K562 (cell line): ENCODE measurements at regions not wholly inside any gene's neighbourhood (a gene's known extent, or its start where the extent isn't known, plus 50 kb on each side); places are given as distances from the start of the nearest gene placed in this dataset.

Experiments
- ATAC-seq: fragments of 200-7000 bp; cut with Tn5 transposase; 3 replicates; pipeline ENCODE4 v1.9.1; 2020; ENCODE audit warnings: moderate library complexity
- BruUV-seq: library from RNA; stranded (reverse); fragments of 400-500 nt; replicated peaks from 2 replicates; lab custom pipeline; 2021; lab: Mats Ljungman, UMichigan
- CTCF ChIA-PET: fragments of 300-600 bp; formaldehyde crosslinking; extraction: SDS; loops from one replicate; lab custom pipeline; 2021; ENCODE audit warnings: low intra/inter-chr PET ratio; lab: Yijun Ruan, JAX
- POLR2A ChIA-PET: fragments of 300-600, 350-650 bp; sonication (Branson Sonifier 250); formaldehyde crosslinking; extraction: SDS; loops from one replicate; lab custom pipeline; 2021; ENCODE audit warnings: antibody characterized with exemption, inconsistent platforms; lab: Yijun Ruan, JAX
- DNase-seq, 4 experiments: peaks; one replicate each; pipeline versions ENCODE4 v3.0.0 to v3.0.0-alpha.2; 2011 to 2018; ENCODE audit warnings: low spot score in 3 of 4, mixed read lengths in 3 of 4; ENCODE audit errors: extremely low read depth in 1 of 4
- FAIRE-seq: peaks from 2 replicates; lab custom pipeline; 2011; peaks lifted over from hg19 to GRCh38; lab: Jason Lieb, UNC
- H2AFZ ChIP-seq: 2 replicates; pipeline ENCODE4 v1.6.0; 2011; ENCODE audit warnings: low read depth, low read length, control low read depth, inconsistent platforms
- H3K27ac ChIP-seq: fragments of 200-600 bp; 3 replicates; pipeline ENCODE4 v1.8.0; 2011; ENCODE audit warnings: low read depth, mild to moderate bottlenecking, control low read depth, inconsistent platforms, low read length, moderate library complexity, mixed read lengths; ENCODE audit errors: extremely low read depth
- H3K27me3 ChIP-seq, 2 experiments: fragments of 300-600 bp in 1 of 2; 2 replicates in 1 of 2; 3 replicates in 1 of 2; pipeline versions ENCODE4 v1.6.0 to v1.8.0; 2011; ENCODE audit warnings: inconsistent platforms in 2 of 2, low read length in 2 of 2, mild to moderate bottlenecking in 1 of 2, mixed read lengths in 1 of 2, moderate library complexity in 1 of 2; ENCODE audit not compliant: control insufficient read depth in 2 of 2, insufficient read depth in 2 of 2
- H3K36me3 ChIP-seq: fragments of 300-600 bp; 3 replicates; pipeline ENCODE4 v1.8.0; 2011; ENCODE audit warnings: mild to moderate bottlenecking, low read length, inconsistent platforms; ENCODE audit not compliant: control insufficient read depth, insufficient read depth
- H3K4me1 ChIP-seq, 2 experiments: fragments of 200-600 bp in 1 of 2; replicated peaks in 1 of 2; 2 replicates in 1 of 2; 3 replicates in 1 of 2; pipeline versions ENCODE4 v1.5.1 to v1.8.0; 2011; ENCODE audit warnings: inconsistent platforms in 2 of 2, low read length in 2 of 2, mild to moderate bottlenecking in 1 of 2, mixed read lengths in 1 of 2, moderate library complexity in 1 of 2; ENCODE audit not compliant: control insufficient read depth in 2 of 2, insufficient read depth in 2 of 2
- H3K4me2 ChIP-seq: 2 replicates; pipeline ENCODE4 v1.6.1; 2011; ENCODE audit warnings: low read length, control low read depth, inconsistent platforms, mixed read lengths; ENCODE audit not compliant: insufficient read depth
- H3K4me3 ChIP-seq: fragments of 200-600 bp; sonication (generic), shearing (Covaris generic); 2 replicates; pipeline ENCODE4 v1.5.1; 2016; ENCODE audit warnings: control low read depth, inconsistent platforms
- H3K79me2 ChIP-seq: fragments of 200-600 bp; 3 replicates; pipeline ENCODE4 v1.8.0; 2011; ENCODE audit warnings: low read length, inconsistent platforms; ENCODE audit not compliant: control insufficient read depth, insufficient read depth
- H3K9ac ChIP-seq, 2 experiments: 2 replicates each; pipeline versions ENCODE4 v1.6.0 to v1.6.1; 2011; ENCODE audit warnings: low read depth in 2 of 2, low read length in 2 of 2, control low read depth in 1 of 2, inconsistent platforms in 1 of 2, mild to moderate bottlenecking in 1 of 2, mixed read lengths in 1 of 2; ENCODE audit not compliant: insufficient read depth in 1 of 2
- H3K9me1 ChIP-seq: one replicate; pipeline ENCODE4 v1.6.0; 2011; ENCODE audit warnings: inconsistent platforms, mild to moderate bottlenecking, low read length, moderate library complexity; ENCODE audit not compliant: control insufficient read depth, insufficient read depth
- H3K9me3 ChIP-seq: replicated peaks from 2 replicates; pipeline ENCODE4 v1.5.1; 2011; ENCODE audit warnings: low read depth, low read length, inconsistent platforms; ENCODE audit not compliant: control insufficient read depth, insufficient read depth
- H4K20me1 ChIP-seq: replicated peaks from 2 replicates; pipeline ENCODE4 v1.6.1; 2011; ENCODE audit warnings: low read length, inconsistent platforms, mixed read lengths; ENCODE audit not compliant: control insufficient read depth, insufficient read depth
- RBM39 ChIP-seq: fragments of 200-400 bp; formaldehyde crosslinking; optimal IDR thresholded peaks from 2 replicates; pipeline ENCODE3; 2018; ENCODE audit warnings: low read depth, low read length
- SMARCC2 ChIP-seq: fragments of 450-650 bp; IDR thresholded peaks from 2 replicates; pipeline ENCODE4 v1.6.1; 2017; ENCODE audit warnings: antibody characterized with exemption, moderate library complexity, mild to moderate bottlenecking, low read depth
- SRSF7 ChIP-seq: fragments of 200-400 bp; formaldehyde crosslinking; optimal IDR thresholded peaks from 2 replicates; pipeline ENCODE3; 2017; ENCODE audit warnings: mild to moderate bottlenecking, low read depth, low read length
- YBX1 ChIP-seq: fragments of 450-650 bp; IDR thresholded peaks from 2 replicates; pipeline ENCODE4 v1.7.1; 2016; ENCODE audit warnings: mild to moderate bottlenecking
- ZNF12 ChIP-seq: sonication (generic); formaldehyde crosslinking; IDR thresholded peaks from 2 replicates; pipeline ENCODE4 v1.4.0; 2020; ENCODE audit warnings: mild to moderate bottlenecking, missing genetic modification reagents
- ZNF282 ChIP-seq: sonication (generic); formaldehyde crosslinking; IDR thresholded peaks from 2 replicates; pipeline ENCODE4 v1.8.1; 2023; ENCODE audit warnings: missing genetic modification reagents
- ZNF384 ChIP-seq: IDR thresholded peaks from 2 replicates; pipeline ENCODE4 v1.6.1; 2012; ENCODE audit warnings: low read depth, low read length, improper control_type of control experiment
- WGBS: fragments of 100-300 bp; shearing (Covaris generic); methylation state at CpG from one replicate; pipeline ENCODE4 v1.1.6; 2016; ENCODE audit warnings: low coverage, mixed read lengths; ENCODE audit not compliant: insufficient coverage; ENCODE audit errors: missing lambda C conversion rate; 5-methylcytosine and 5-hydroxymethylcytosine counted together
- in situ Hi-C: fragments of 300-500 bp; cut with MboI; formaldehyde crosslinking; loops from 4 replicates; pipeline ENCODE4 v1.15.0; 2018; ENCODE audit warnings: inconsistent platforms, mixed read lengths
- intact Hi-C: fragments of 100-400 bp; cut with micrococcal nuclease; formaldehyde crosslinking; loops from 2 replicates; pipeline ENCODE4 v1.14.2; 2022
- TF ChIP-seq, protein P1 (sequence below): fragments of 450-650 bp; IDR thresholded peaks from 2 replicates; pipeline ENCODE4 v1.6.1; 2016; ENCODE audit warnings: borderline replicate concordance

DNA sequence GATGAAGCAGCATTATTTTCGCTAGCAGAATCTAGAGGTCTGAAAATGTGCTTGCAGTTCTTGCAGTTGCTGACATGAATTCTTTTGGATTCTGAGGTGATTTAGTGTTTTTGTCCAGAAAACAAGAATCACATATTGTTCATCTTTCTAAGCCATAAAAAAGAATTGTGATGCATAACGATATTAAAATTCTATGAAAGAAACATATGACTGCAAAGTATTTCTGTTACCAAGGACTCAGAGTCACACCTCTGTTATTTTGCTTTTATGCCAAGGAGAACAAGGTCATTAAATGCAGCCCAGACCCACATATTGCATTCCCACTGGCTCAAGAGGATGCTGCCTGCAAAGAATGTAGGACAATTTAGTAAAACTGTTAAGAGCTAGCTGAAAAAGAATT, 299.8 kb upstream of the GPR149 start:
- BruUV-seq, result no TSS peak
- intact Hi-C loops (no loop called here), in situ Hi-C loops (no loop called here)
- Histone ChIP-seq H2AFZ (no peak overlapping the region), H3K9ac (no peak overlapping the region), H3K36me3 (no peaks in the 10 kb centered on the region), H3K4me2 (no peak overlapping the region), H3K9me1 (no peaks in the 10 kb centered on the region), H3K79me2 (no peaks in the 10 kb centered on the region), H4K20me1 (no peaks in the 10 kb centered on the region), H3K27ac (no peak overlapping the region), H3K27me3 (no peaks in the 10 kb centered on the region), H3K9me3 (no peaks in the 10 kb centered on the region), H3K4me1 (no peaks in the 10 kb centered on the region), H3K4me3 (no peak overlapping the region)
- CTCF ChIA-PET, result no interaction called here
- POLR2A ChIA-PET, result no interaction called here
- FAIRE-seq (no peak), DNase-seq (no peak), ATAC-seq (no peak)
- 0% methylated on average over 2 of the region's 2 CpGs for WGBS
- TF ChIP-seq ZNF12 (CRISPR knock-in tag) (no peak), ZNF282 (no peak), SMARCC2 (no peak), ZNF384 (no peak), RBM39 (no peak), SRSF7 (no peak)

DNA sequence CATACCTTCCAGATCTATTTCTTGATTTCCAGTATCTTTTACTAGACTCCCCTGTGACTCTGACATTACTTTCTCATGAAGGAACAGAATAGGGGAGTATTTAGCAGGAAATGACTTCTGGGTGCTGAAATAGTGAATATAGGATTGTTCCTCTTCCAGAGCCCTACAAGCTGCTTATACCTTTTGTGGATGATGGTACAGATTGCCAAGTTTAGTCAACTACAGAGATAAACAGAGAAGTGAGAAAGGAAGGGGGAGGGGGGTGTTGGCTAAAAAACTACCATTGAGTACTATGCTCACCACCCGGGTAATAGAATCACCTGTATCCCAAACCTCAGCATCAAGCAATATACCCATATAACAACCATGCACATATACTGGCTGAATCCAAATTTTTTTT, 298.3 kb upstream of the GPR149 start:
- H3K79me2 ChIP-seq, result no peaks in the 10 kb centered on the region
- 0% methylated on average over 1 of the region's 1 CpG for WGBS
- no peaks in the 10 kb centered on the region for H3K9me3 ChIP-seq
- TF ChIP-seq, protein P1, sequence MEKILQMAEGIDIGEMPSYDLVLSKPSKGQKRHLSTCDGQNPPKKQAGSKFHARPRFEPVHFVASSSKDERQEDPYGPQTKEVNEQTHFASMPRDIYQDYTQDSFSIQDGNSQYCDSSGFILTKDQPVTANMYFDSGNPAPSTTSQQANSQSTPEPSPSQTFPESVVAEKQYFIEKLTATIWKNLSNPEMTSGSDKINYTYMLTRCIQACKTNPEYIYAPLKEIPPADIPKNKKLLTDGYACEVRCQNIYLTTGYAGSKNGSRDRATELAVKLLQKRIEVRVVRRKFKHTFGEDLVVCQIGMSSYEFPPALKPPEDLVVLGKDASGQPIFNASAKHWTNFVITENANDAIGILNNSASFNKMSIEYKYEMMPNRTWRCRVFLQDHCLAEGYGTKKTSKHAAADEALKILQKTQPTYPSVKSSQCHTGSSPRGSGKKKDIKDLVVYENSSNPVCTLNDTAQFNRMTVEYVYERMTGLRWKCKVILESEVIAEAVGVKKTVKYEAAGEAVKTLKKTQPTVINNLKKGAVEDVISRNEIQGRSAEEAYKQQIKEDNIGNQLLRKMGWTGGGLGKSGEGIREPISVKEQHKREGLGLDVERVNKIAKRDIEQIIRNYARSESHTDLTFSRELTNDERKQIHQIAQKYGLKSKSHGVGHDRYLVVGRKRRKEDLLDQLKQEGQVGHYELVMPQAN, result no peak
- no peak for TF ChIP-seq YBX1
- no peak overlapping the region for H2AFZ ChIP-seq
- CTCF ChIA-PET, result no interaction called here
- no peak overlapping the region for H3K27ac ChIP-seq
- in situ Hi-C loops (no loop called here), intact Hi-C loops (no loop called here)
- H3K27me3 ChIP-seq, result no peaks in the 10 kb centered on the region
- no peak overlapping the region for H3K4me3 ChIP-seq
- H3K9ac ChIP-seq, result no peak overlapping the region
- ATAC-seq (no peak), DNase-seq (no peak), FAIRE-seq (no peak)
- H4K20me1 ChIP-seq, result no peaks in the 10 kb centered on the region
- no peaks in the 10 kb centered on the region for H3K9me1 ChIP-seq
- no peaks in the 10 kb centered on the region for H3K4me1 ChIP-seq
- POLR2A ChIA-PET, result no interaction called here
- no peak overlapping the region for H3K4me2 ChIP-seq
- no TSS peak for BruUV-seq
- H3K36me3 ChIP-seq, result no peaks in the 10 kb centered on the region
